ENCODE measurements at regions not wholly inside any gene's neighbourhood (a gene's known extent, or its start where the extent isn't known, plus 50 kb on each side); places are given as distances from the start of the nearest gene placed in this dataset.
"Not testable (repeated sequence)": the region's sequence is repeated elsewhere in the genome, so short reads cannot be mapped to it uniquely, and the experiment has no call there.

GRCh38 chr6:135686784-135687301 lies 164.7 kb upstream of the PDE7B start:
- DNase-seq (no peak), ATAC-seq (no peak)
- H3K9me3 Mint-ChIP-seq (ENCODE audit: insufficient read depth) = no peaks in the 10 kb centered on the region
- H3K36me3 Mint-ChIP-seq (ENCODE audit: low read depth) = no peaks in the 10 kb centered on the region
- peaks cover 10% of the 10 kb centered on the region for H3K4me1 Mint-ChIP-seq (ENCODE audit: low read depth)
- H3K27me3 Mint-ChIP-seq (ENCODE audit: low read depth) = no peaks in the 10 kb centered on the region
- ChIA-PET POLR2A (no interaction called here), CTCF (interaction anchor here (1.0 kb wide), 1 partner anchor 236 kb away, joined by 3 read pairs; no protein-coding TSS in a partner anchor)
- no peak overlapping the region for H3K4me3 Mint-ChIP-seq
- H3K27ac Mint-ChIP-seq = no peak overlapping the region

- CTCF ChIA-PET = interaction anchor here (1.5 to 3.7 kb wide), 3 partner anchors 13 to 537 kb away, joined by 3 to 14 read pairs (median 6); no protein-coding TSS in a partner anchor
- peaks cover 10% of the 10 kb centered on the region for H3K4me1 Mint-ChIP-seq (ENCODE audit: low read depth)
- H3K4me3 Mint-ChIP-seq; ATAC-seq; H3K9me3 Mint-ChIP-seq (ENCODE audit: insufficient read depth); POLR2A ChIA-PET; DNase-seq; H3K27me3 Mint-ChIP-seq (ENCODE audit: low read depth); H3K27ac Mint-ChIP-seq; H3K36me3 Mint-ChIP-seq (ENCODE audit: low read depth): not testable (repeated sequence)
Observed at GRCh38 chr6:135688476-135688875, 163.0 kb upstream of the PDE7B start.

DNA sequence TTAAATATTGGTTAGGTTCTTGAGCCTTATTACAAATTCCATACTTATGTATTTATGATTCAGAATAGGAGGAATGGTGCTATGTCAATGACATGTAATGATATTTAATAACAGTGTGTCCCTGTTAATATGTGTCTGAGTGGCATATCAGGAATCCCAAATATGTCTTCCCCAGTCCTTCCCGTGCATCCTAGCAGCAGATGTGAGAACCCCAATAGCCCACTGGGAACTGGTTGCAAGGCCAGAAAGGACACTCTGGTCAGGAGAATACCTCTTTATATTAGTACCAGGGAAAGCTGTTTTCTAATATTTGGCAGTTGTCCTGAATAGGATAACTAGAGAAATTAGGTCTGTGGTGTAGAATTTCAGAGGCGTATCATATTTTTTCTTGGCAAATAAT lies 159.1 kb upstream of the PDE7B start:
- ChIA-PET POLR2A (no interaction called here), CTCF (no interaction called here)
- DNase-seq (no peak), ATAC-seq (no peak)
- H3K4me3 Mint-ChIP-seq = no peak overlapping the region
- peaks cover 2% of the 10 kb centered on the region for H3K4me1 Mint-ChIP-seq (ENCODE audit: low read depth)
- H3K27me3 Mint-ChIP-seq (ENCODE audit: low read depth) = no peaks in the 10 kb centered on the region
- H3K9me3 Mint-ChIP-seq (ENCODE audit: insufficient read depth) = no peaks in the 10 kb centered on the region
- H3K36me3 Mint-ChIP-seq (ENCODE audit: low read depth) = no peaks in the 10 kb centered on the region
- no peak overlapping the region for H3K27ac Mint-ChIP-seq

DNA sequence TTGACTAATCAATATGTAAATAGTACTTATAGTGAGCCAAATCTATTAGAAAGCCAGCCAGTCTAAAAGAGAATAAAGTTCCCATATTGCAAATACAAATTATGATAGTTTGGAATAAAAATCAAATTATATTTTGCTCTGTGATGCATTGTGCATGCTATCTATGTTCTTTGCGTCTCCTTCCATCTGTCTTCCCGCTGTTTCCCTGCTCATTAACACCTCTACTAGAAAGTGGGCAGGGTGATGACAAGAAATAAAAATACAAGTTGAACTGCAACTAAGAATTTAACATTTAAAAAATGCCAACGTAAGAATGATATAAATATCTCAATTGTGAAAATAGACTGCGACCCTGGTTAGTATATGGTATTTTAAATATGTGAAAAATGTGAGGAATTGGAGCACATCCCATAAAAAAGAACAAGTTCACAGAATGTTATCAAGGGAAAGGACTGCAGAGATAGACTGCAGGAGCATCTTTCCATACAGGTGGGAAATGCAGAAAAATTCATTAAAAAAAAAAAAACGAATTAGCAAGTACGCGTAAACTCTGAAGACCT lies 157.6 kb upstream of the PDE7B start:
- POLR2A ChIA-PET = no interaction called here
- no peak overlapping the region for H3K27ac Mint-ChIP-seq

GRCh38 chr6:135699705-135700104 lies 151.8 kb upstream of the PDE7B start:
- H3K4me1 Mint-ChIP-seq (ENCODE audit: low read depth) = peaks cover 7% of the 10 kb centered on the region
- H3K27me3 Mint-ChIP-seq (ENCODE audit: low read depth) = no peaks in the 10 kb centered on the region
- ChIA-PET POLR2A (no interaction called here), CTCF (no interaction called here)
- H3K9me3 Mint-ChIP-seq (ENCODE audit: insufficient read depth) = no peaks in the 10 kb centered on the region
- ATAC-seq (no peak), DNase-seq (no peak)
- H3K4me3 Mint-ChIP-seq = no peak overlapping the region
- no peaks in the 10 kb centered on the region for H3K36me3 Mint-ChIP-seq (ENCODE audit: low read depth)
- no peak overlapping the region for H3K27ac Mint-ChIP-seq

More for the DNA sequence above, 157.6 kb upstream of the PDE7B start:
- H3K27me3 Mint-ChIP-seq (ENCODE audit: low read depth) = no peaks in the 10 kb centered on the region
- ATAC-seq (no peak), DNase-seq (no peak)
- H3K4me1 Mint-ChIP-seq (ENCODE audit: low read depth) = peaks cover 2% of the 10 kb centered on the region
- no peaks in the 10 kb centered on the region for H3K9me3 Mint-ChIP-seq (ENCODE audit: insufficient read depth)
- no peak overlapping the region for H3K4me3 Mint-ChIP-seq
- CTCF ChIA-PET = no interaction called here
- no peaks in the 10 kb centered on the region for H3K36me3 Mint-ChIP-seq (ENCODE audit: low read depth)

GRCh38 chr6:135701426-135701825 lies 150.1 kb upstream of the PDE7B start:
- POLR2A ChIA-PET = no interaction called here

DNA sequence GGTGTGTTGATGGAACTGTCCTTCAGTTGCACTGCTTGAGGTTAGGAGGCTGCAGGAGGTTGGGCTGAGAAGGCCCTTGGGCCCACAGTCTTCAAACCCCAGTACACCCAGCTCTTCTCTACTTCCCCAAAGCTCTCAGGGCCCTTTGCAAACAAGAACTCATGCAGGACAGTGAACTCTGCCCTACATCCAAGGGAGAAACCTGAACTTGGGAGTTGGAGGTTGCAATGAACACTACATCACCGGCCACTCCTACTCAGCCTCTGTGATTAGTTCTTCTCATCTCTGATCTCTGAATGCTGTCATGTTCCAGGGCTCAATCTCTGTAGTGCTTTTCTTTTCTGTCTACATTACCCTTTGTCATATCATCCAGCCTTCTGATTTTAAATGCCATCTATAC lies 148.5 kb upstream of the PDE7B start:
- Mint-ChIP-seq H3K4me3 (no peak overlapping the region), H3K27ac (no peak overlapping the region), H3K27me3 (ENCODE audit: low read depth) (no peaks in the 10 kb centered on the region), H3K4me1 (ENCODE audit: low read depth) (peaks cover 7% of the 10 kb centered on the region), H3K9me3 (ENCODE audit: insufficient read depth) (no peaks in the 10 kb centered on the region), H3K36me3 (ENCODE audit: low read depth) (no peaks in the 10 kb centered on the region)
- DNase-seq = no peak
- no peak for ATAC-seq
- POLR2A ChIA-PET = no interaction called here
- CTCF ChIA-PET = interaction anchor here (1.6 kb wide), 1 partner anchor 207 kb away, joined by 4 read pairs; no protein-coding TSS in a partner anchor

More at GRCh38 chr6:135701426-135701825, 150.1 kb upstream of the PDE7B start:
- H3K27ac Mint-ChIP-seq = no peak overlapping the region
- DNase-seq (no peak), ATAC-seq (no peak)
- H3K27me3 Mint-ChIP-seq (ENCODE audit: low read depth) = no peaks in the 10 kb centered on the region
- no peaks in the 10 kb centered on the region for H3K36me3 Mint-ChIP-seq (ENCODE audit: low read depth)
- CTCF ChIA-PET = no interaction called here
- H3K4me1 Mint-ChIP-seq (ENCODE audit: low read depth) = peaks cover 7% of the 10 kb centered on the region
- H3K4me3 Mint-ChIP-seq = no peak overlapping the region
- H3K9me3 Mint-ChIP-seq (ENCODE audit: insufficient read depth) = no peaks in the 10 kb centered on the region

DNA sequence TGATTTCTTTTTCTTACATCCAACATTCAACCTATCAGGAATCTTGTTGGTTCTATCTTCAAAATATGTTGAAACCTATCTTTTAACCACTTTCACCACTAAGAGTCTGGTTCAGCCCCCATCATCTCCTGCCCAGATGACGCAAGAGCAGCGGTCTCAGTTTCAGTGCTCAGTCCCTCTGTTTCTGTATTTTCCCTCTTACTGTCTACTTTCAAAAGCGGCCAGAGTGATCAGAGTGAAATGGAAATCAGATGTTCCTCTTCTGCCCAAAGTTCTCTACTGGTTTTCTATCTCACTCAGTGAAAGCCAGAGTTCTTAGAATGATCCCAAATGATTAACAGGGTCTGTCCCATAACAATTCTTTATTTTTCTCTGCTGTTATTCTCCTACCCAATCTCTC lies 147.9 kb upstream of the PDE7B start:
- Mint-ChIP-seq H3K4me1 (ENCODE audit: low read depth) (peaks cover 7% of the 10 kb centered on the region), H3K9me3 (ENCODE audit: insufficient read depth) (no peaks in the 10 kb centered on the region), H3K27ac (no peak overlapping the region), H3K27me3 (ENCODE audit: low read depth) (no peaks in the 10 kb centered on the region), H3K4me3 (no peak overlapping the region), H3K36me3 (ENCODE audit: low read depth) (no peaks in the 10 kb centered on the region)
- ChIA-PET CTCF (no interaction called here), POLR2A (no interaction called here)
- DNase-seq (no peak), ATAC-seq (no peak)

GRCh38 chr6:135707426-135707825 lies 144.1 kb upstream of the PDE7B start:
- Mint-ChIP-seq H3K36me3 (ENCODE audit: low read depth) (no peaks in the 10 kb centered on the region), H3K4me1 (ENCODE audit: low read depth) (peaks cover 7% of the 10 kb centered on the region), H3K9me3 (ENCODE audit: insufficient read depth) (no peaks in the 10 kb centered on the region), H3K27ac (no peak overlapping the region), H3K27me3 (ENCODE audit: low read depth) (no peaks in the 10 kb centered on the region), H3K4me3 (no peak overlapping the region)
- DNase-seq (no peak), ATAC-seq (no peak)
- POLR2A ChIA-PET = no interaction called here
- CTCF ChIA-PET = no interaction called here

GRCh38 chr6:135710042-135710441 lies 141.5 kb upstream of the PDE7B start:
- Mint-ChIP-seq H3K9me3 (ENCODE audit: insufficient read depth) (no peaks in the 10 kb centered on the region), H3K27me3 (ENCODE audit: low read depth) (no peaks in the 10 kb centered on the region), H3K36me3 (ENCODE audit: low read depth) (no peaks in the 10 kb centered on the region), H3K4me1 (ENCODE audit: low read depth) (no peaks in the 10 kb centered on the region), H3K4me3 (no peak overlapping the region), H3K27ac (no peak overlapping the region)
- ChIA-PET POLR2A (no interaction called here), CTCF (no interaction called here)
- DNase-seq (no peak), ATAC-seq (no peak)

DNA sequence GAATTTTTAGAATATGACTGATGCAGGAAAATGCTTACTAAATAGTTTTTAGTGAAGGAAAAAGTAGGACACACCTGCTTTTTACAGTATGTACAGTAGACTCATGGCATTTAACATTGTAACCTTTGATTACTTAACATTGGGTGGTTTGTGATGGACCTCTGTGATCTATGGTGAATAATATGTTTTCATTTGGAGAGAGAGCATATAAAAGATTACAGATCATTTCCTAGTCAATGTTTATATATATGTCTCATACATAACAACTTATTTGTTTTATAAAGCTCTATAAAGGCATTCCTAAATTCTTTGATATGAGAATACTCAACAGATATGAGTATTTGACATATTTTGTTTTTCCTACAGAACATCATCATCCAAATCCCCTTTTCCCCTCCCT lies 129.3 kb upstream of the PDE7B start:
- POLR2A ChIA-PET = no interaction called here
- no peaks in the 10 kb centered on the region for H3K36me3 Mint-ChIP-seq (ENCODE audit: low read depth)
- DNase-seq (no peak), ATAC-seq (no peak)
- H3K4me1 Mint-ChIP-seq (ENCODE audit: low read depth) = no peaks in the 10 kb centered on the region
- H3K27me3 Mint-ChIP-seq (ENCODE audit: low read depth) = no peaks in the 10 kb centered on the region
- CTCF ChIA-PET = interaction anchor here (0.7 to 1.6 kb wide), 2 partner anchors 63 to 188 kb away, joined by 3 to 5 read pairs; no protein-coding TSS in a partner anchor
- H3K4me3 Mint-ChIP-seq = no peak overlapping the region
- peaks cover 17% of the 10 kb centered on the region for H3K9me3 Mint-ChIP-seq (ENCODE audit: insufficient read depth)
- no peak overlapping the region for H3K27ac Mint-ChIP-seq

GRCh38 chr6:135722679-135723078 lies 128.8 kb upstream of the PDE7B start:
- CTCF ChIA-PET = interaction anchor here (1.6 kb wide), 1 partner anchor 187 kb away, joined by 5 read pairs; no protein-coding TSS in a partner anchor
- no peaks in the 10 kb centered on the region for H3K27me3 Mint-ChIP-seq (ENCODE audit: low read depth)
- no peaks in the 10 kb centered on the region for H3K36me3 Mint-ChIP-seq (ENCODE audit: low read depth)
- H3K9me3 Mint-ChIP-seq (ENCODE audit: insufficient read depth) = peaks cover 17% of the 10 kb centered on the region
- POLR2A ChIA-PET = no interaction called here
- H3K4me1 Mint-ChIP-seq (ENCODE audit: low read depth) = no peaks in the 10 kb centered on the region
- DNase-seq (no peak), ATAC-seq (no peak)
- H3K4me3 Mint-ChIP-seq = no peak overlapping the region
- no peak overlapping the region for H3K27ac Mint-ChIP-seq

DNA sequence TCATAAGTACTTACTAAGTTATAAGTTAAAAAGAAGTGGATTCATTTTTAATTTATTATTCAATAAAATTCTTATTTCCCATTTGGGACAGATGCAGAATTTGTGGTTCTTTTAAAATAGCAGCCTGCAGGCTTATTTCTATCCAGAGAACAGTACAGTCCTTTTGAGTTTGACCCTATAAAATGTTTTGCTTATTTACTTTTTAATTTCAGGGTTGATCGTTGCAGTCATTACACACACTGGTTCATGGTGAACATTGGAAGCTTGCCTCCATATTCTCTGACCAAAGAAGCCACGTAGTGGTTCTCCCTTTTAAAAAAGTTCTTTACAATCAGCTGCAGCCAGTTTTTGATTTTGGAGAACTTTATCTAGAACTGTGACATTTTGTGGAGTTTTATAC lies 122.9 kb upstream of the PDE7B start:
- Mint-ChIP-seq H3K27me3 (ENCODE audit: low read depth) (no peaks in the 10 kb centered on the region), H3K36me3 (ENCODE audit: low read depth) (no peaks in the 10 kb centered on the region), H3K27ac (no peak overlapping the region), H3K4me3 (no peak overlapping the region), H3K9me3 (ENCODE audit: insufficient read depth) (peaks cover 9% of the 10 kb centered on the region), H3K4me1 (ENCODE audit: low read depth) (no peaks in the 10 kb centered on the region)
- ChIA-PET POLR2A (no interaction called here), CTCF (no interaction called here)
- ATAC-seq = no peak
- no peak for DNase-seq

Measured in activated CD8-positive, alpha-beta T cell treated with anti-CD3 and anti-CD28 coated beads, Interleukin-2, amount 10 ng/mL, durations not matched to agents 7 days and 5 days (primary cell).